Neuronal stem cell (in vitro differentiated cells): ENCODE measurements at regions not wholly inside any gene's neighbourhood (a gene's known extent, or its start where the extent isn't known, plus 50 kb on each side); places are given as distances from the start of the nearest gene placed in this dataset.

ENCODE experiments used
- DNase-seq: peaks from one replicate; pipeline ENCODE4 v3.0.0-alpha.2; 2013; ENCODE audit warnings: low spot score
- H2AFZ ChIP-seq: one replicate; pipeline ENCODE4 v1.6.1; 2013; ENCODE audit warnings: mild to moderate bottlenecking, low read length, inconsistent platforms
- H2AK5ac ChIP-seq: 2 replicates; pipeline ENCODE4 v1.6.1; 2013; ENCODE audit warnings: low read depth, mild to moderate bottlenecking, inconsistent platforms, low read length, moderate library complexity, mixed read lengths
- H2BK120ac ChIP-seq: 2 replicates; pipeline ENCODE4 v1.6.1; 2013; ENCODE audit warnings: low read depth, mild to moderate bottlenecking, inconsistent platforms, low read length, moderate library complexity, mixed read lengths
- H2BK12ac ChIP-seq: one replicate; pipeline ENCODE4 v1.6.1; 2013; ENCODE audit warnings: low read length, inconsistent platforms
- H2BK15ac ChIP-seq: 2 replicates; pipeline ENCODE4 v1.6.1; 2013; ENCODE audit warnings: mild to moderate bottlenecking, low read length, inconsistent platforms, mixed read lengths
- H2BK5ac ChIP-seq: one replicate; pipeline ENCODE4 v1.6.1; 2013; ENCODE audit warnings: inconsistent platforms, mild to moderate bottlenecking, low read length, moderate library complexity
- H3K14ac ChIP-seq: one replicate; pipeline ENCODE4 v1.6.1; 2013; ENCODE audit warnings: low read length, inconsistent platforms
- H3K18ac ChIP-seq: 2 replicates; pipeline ENCODE4 v1.6.1; 2013; ENCODE audit warnings: low read length, inconsistent platforms
- H3K23ac ChIP-seq: 2 replicates; pipeline ENCODE4 v1.6.1; 2013; ENCODE audit warnings: low read depth, mild to moderate bottlenecking, mixed read lengths, low read length, inconsistent platforms; ENCODE audit not compliant: poor library complexity
- H3K27ac ChIP-seq: replicated peaks from 3 replicates; pipeline ENCODE4 v1.5.1; 2013; ENCODE audit warnings: low read length, inconsistent platforms
- H3K27me3 ChIP-seq, 3 experiments: 2 replicates each; pipeline ENCODE4 v1.6.1; 2013; ENCODE audit warnings: low read length in 3 of 3, mild to moderate bottlenecking in 2 of 3, inconsistent platforms in 1 of 3, low read depth in 1 of 3, mixed read lengths in 1 of 3, moderate library complexity in 1 of 3; ENCODE audit not compliant: control insufficient read depth in 3 of 3, insufficient read depth in 3 of 3
- H3K36me3 ChIP-seq, 2 donors: replicated peaks in 1 of 2; 2 replicates each; pipeline ENCODE4 v1.6.1; 2013; ENCODE audit warnings: low read length in 2 of 2; ENCODE audit not compliant: control insufficient read depth in 2 of 2, insufficient read depth in 2 of 2
- H3K4ac ChIP-seq: 2 replicates; pipeline ENCODE4 v1.6.1; 2013; ENCODE audit warnings: inconsistent platforms, mild to moderate bottlenecking, low read length, moderate library complexity
- H3K4me1 ChIP-seq, 2 donors: 1 replicate in 1 of 2; 2 replicates in 1 of 2; pipeline ENCODE4 v1.6.1; 2013; ENCODE audit warnings: low read length in 2 of 2, low read depth in 1 of 2; ENCODE audit not compliant: control insufficient read depth in 2 of 2, insufficient read depth in 1 of 2
- H3K4me2 ChIP-seq: one replicate; pipeline ENCODE4 v1.6.1; 2013; ENCODE audit warnings: mild to moderate bottlenecking, low read length, inconsistent platforms; ENCODE audit not compliant: insufficient read depth, poor library complexity, severe bottlenecking
- H3K4me3 ChIP-seq, 2 donors: 2 replicates each; pipeline ENCODE4 v1.5.1; 2013; ENCODE audit warnings: low read length in 2 of 2, mild to moderate bottlenecking in 2 of 2, inconsistent platforms in 1 of 2, moderate library complexity in 1 of 2
- H3K79me1 ChIP-seq: one replicate; pipeline ENCODE4 v1.6.1; 2013; ENCODE audit warnings: low read depth, mild to moderate bottlenecking, inconsistent platforms, low read length, moderate library complexity
- H3K9ac ChIP-seq: one replicate; pipeline ENCODE4 v1.6.1; 2013; ENCODE audit warnings: mild to moderate bottlenecking, low read depth, low read length, inconsistent platforms; ENCODE audit not compliant: poor library complexity
- H3K9me3 ChIP-seq, 2 donors: replicated peaks in 1 of 2; 2 replicates each; pipeline versions ENCODE3 to v1.6.1; 2013; ENCODE audit warnings: low read length in 2 of 2, mild to moderate bottlenecking in 2 of 2, inconsistent platforms in 1 of 2, low read depth in 1 of 2, mixed read lengths in 1 of 2, moderate library complexity in 1 of 2; ENCODE audit not compliant: control insufficient read depth in 2 of 2, insufficient read depth in 1 of 2
- H4K8ac ChIP-seq: one replicate; pipeline ENCODE4 v1.6.1; 2013; ENCODE audit warnings: low read depth, mild to moderate bottlenecking, inconsistent platforms, low read length, moderate library complexity
- H4K91ac ChIP-seq: one replicate; pipeline ENCODE4 v1.6.1; 2013; ENCODE audit warnings: low read length, low read depth, mild to moderate bottlenecking, inconsistent platforms; ENCODE audit not compliant: poor library complexity
- WGBS, 2 donors: extraction: QIAGEN DNeasy Blood & Tissue Kit; methylation state at CpG; one replicate each; pipeline ENCODE4 v1.1.7; 2013; ENCODE audit warnings: missing lambda C conversion rate in 2 of 2, mixed read lengths in 1 of 2; ENCODE audit not compliant: insufficient read length in 2 of 2, insufficient replicate concordance in 1 of 2; ENCODE audit errors: extremely low coverage in 2 of 2; 5-methylcytosine and 5-hydroxymethylcytosine counted together

GRCh38 chr12:115205755-115206308 is 521.9 kb upstream of the TBX3 start:
- H3K23ac ChIP-seq = no peak overlapping the region
- no peak overlapping the region for H4K91ac ChIP-seq
- no peak overlapping the region for H3K14ac ChIP-seq
- no peak overlapping the region for H3K4me2 ChIP-seq
- H3K4me3 ChIP-seq = no peak overlapping the region
- H4K8ac ChIP-seq = no peak overlapping the region
- no peak overlapping the region for H3K4ac ChIP-seq
- no peak overlapping the region for H3K9ac ChIP-seq
- H2BK12ac ChIP-seq = no peak overlapping the region
- no peak overlapping the region for H3K18ac ChIP-seq
- H2BK120ac ChIP-seq = no peak overlapping the region
- no peak for DNase-seq
- H3K4me1 ChIP-seq = peaks cover 0 to 2% of the 10 kb centered on the region in 2 donors
- no peaks in the 10 kb centered on the region for H3K27me3 ChIP-seq
- no peaks in the 10 kb centered on the region for H3K9me3 ChIP-seq
- no peaks in the 10 kb centered on the region for H3K79me1 ChIP-seq
- H2AK5ac ChIP-seq = no peak overlapping the region
- H2BK15ac ChIP-seq = no peak overlapping the region
- H3K27ac ChIP-seq = no peak overlapping the region
- no peak overlapping the region for H2BK5ac ChIP-seq
- no peak overlapping the region for H2AFZ ChIP-seq
- WGBS, 2 donors = no CpG with 5 or more reads among the region's 6 CpGs
- H3K36me3 ChIP-seq = no peaks in the 10 kb centered on the region

GRCh38 chr12:115204957-115205754 is 521.2 kb upstream of the TBX3 start:
- H2AFZ ChIP-seq = no peak overlapping the region
- H2BK12ac ChIP-seq = no peak overlapping the region
- H3K27ac ChIP-seq = no peak overlapping the region
- no peak overlapping the region for H2AK5ac ChIP-seq
- no peak overlapping the region for H4K91ac ChIP-seq
- H3K18ac ChIP-seq = no peak overlapping the region
- no peaks in the 10 kb centered on the region for H3K27me3 ChIP-seq
- no peak overlapping the region for H3K4me3 ChIP-seq
- no peak overlapping the region for H3K4ac ChIP-seq
- no peak overlapping the region for H3K9ac ChIP-seq
- no peak overlapping the region for H4K8ac ChIP-seq
- DNase-seq = no peak
- H3K4me1 ChIP-seq = peaks cover 0 to 2% of the 10 kb centered on the region in 2 donors
- no peak overlapping the region for H2BK5ac ChIP-seq
- no peak overlapping the region for H3K4me2 ChIP-seq
- H3K36me3 ChIP-seq = no peaks in the 10 kb centered on the region
- no peaks in the 10 kb centered on the region for H3K9me3 ChIP-seq
- no peak overlapping the region for H2BK15ac ChIP-seq
- H3K79me1 ChIP-seq = no peaks in the 10 kb centered on the region
- H3K23ac ChIP-seq = no peak overlapping the region
- WGBS, 2 donors = no CpG with 5 or more reads among the region's 10 CpGs
- H2BK120ac ChIP-seq = no peak overlapping the region
- H3K14ac ChIP-seq = no peak overlapping the region

- H2AK5ac ChIP-seq = no peak overlapping the region
- H3K27ac ChIP-seq = no peak overlapping the region
- H3K14ac ChIP-seq = no peak overlapping the region
- no peak overlapping the region for H3K4me3 ChIP-seq
- H4K8ac ChIP-seq = no peak overlapping the region
- no peaks in the 10 kb centered on the region for H3K27me3 ChIP-seq
- no CpG with 5 or more reads among the region's 2 CpGs for WGBS, 2 donors
- no peak overlapping the region for H2BK120ac ChIP-seq
- no peak overlapping the region for H3K4me2 ChIP-seq
- no peak overlapping the region for H3K9ac ChIP-seq
- DNase-seq = no peak
- no peak overlapping the region for H3K23ac ChIP-seq
- no peak overlapping the region for H2BK5ac ChIP-seq
- no peak overlapping the region for H3K4ac ChIP-seq
- H2BK15ac ChIP-seq = no peak overlapping the region
- no peak overlapping the region for H2AFZ ChIP-seq
- no peaks in the 10 kb centered on the region for H3K9me3 ChIP-seq
- no peaks in the 10 kb centered on the region for H3K36me3 ChIP-seq
- no peaks in the 10 kb centered on the region for H3K79me1 ChIP-seq
- no peaks in the 10 kb centered on the region for H3K4me1 ChIP-seq
- no peak overlapping the region for H4K91ac ChIP-seq
- no peak overlapping the region for H3K18ac ChIP-seq
- H2BK12ac ChIP-seq = no peak overlapping the region
Measured at GRCh38 chr12:115203701-115204100, 519.7 kb upstream of the TBX3 start.

- Histone ChIP-seq H2AFZ (no peak overlapping the region), H3K23ac (no peak overlapping the region), H4K8ac (no peak overlapping the region), H3K4me2 (no peak overlapping the region), H4K91ac (no peak overlapping the region), H2BK15ac (no peak overlapping the region), H3K9ac (no peak overlapping the region), H3K4me1 (no peaks in the 10 kb centered on the region), H3K18ac (no peak overlapping the region), H3K27ac (no peak overlapping the region), H3K4ac (no peak overlapping the region), H2AK5ac (no peak overlapping the region), H3K36me3 (no peaks in the 10 kb centered on the region), H3K27me3 (no peaks in the 10 kb centered on the region), H2BK12ac (no peak overlapping the region), H3K4me3 (no peak overlapping the region), H2BK5ac (no peak overlapping the region), H3K9me3 (no peaks in the 10 kb centered on the region), H2BK120ac (no peak overlapping the region), H3K14ac (no peak overlapping the region), H3K79me1 (no peaks in the 10 kb centered on the region)
- DNase-seq = no peak
- no CpG with 5 or more reads among the region's 3 CpGs for WGBS, 2 donors
Measured at GRCh38 chr12:115201966-115202365, 518.0 kb upstream of the TBX3 start.
